GM19023 (cell line): ENCODE measurements at regions not wholly inside any gene's neighbourhood (a gene's known extent, or its start where the extent isn't known, plus 50 kb on each side); places are given as distances from the start of the nearest gene placed in this dataset.

Experiments used
- ATAC-seq: cut with Tn5 transposase; IDR thresholded peaks from one replicate; pipeline ENCODE4 v1.9.1; 2021; ENCODE audit warnings: mild to moderate bottlenecking, moderate library complexity; ENCODE audit not compliant: unreplicated experiment

DNA sequence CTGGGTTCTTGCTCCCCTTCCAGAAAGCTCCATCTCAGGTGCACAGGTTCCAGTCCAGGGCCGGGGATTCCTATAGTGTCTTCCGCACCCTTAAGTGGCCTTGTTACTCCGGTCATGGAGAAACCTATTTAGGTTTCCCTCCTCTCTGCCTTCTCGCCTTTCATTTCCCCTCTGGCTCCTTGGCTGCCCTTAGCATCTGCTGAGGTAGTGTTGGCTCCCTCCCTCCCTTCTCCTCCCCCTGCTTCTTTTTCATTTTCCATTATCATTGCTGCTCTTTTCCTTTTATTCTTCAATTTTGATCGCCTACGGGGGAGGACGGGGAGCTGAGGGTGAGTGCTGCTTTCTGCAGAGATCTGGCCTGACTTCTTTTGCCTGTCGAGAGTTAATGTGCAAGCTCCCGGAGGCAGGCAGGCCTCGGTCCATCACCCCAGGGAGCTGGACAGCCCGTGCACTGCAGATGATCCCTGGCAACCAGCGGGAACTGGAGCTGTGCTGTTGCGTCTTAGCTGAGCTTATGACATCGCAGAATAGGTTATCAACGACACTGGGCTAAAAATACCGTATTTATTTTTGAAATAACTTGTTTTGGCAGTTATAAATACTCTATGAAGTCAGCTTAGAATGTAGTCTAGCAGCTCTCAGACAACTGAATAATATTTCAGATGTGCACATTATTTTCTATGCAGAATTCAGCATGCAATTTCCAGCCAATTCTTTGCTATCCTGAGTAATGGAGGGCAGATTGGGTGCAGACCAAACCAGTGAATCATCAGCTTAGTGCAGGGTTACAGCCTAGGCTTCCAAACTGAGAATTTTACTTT lies 141.9 kb downstream of the SLC4A3 start:
- ATAC-seq = no peak

DNA sequence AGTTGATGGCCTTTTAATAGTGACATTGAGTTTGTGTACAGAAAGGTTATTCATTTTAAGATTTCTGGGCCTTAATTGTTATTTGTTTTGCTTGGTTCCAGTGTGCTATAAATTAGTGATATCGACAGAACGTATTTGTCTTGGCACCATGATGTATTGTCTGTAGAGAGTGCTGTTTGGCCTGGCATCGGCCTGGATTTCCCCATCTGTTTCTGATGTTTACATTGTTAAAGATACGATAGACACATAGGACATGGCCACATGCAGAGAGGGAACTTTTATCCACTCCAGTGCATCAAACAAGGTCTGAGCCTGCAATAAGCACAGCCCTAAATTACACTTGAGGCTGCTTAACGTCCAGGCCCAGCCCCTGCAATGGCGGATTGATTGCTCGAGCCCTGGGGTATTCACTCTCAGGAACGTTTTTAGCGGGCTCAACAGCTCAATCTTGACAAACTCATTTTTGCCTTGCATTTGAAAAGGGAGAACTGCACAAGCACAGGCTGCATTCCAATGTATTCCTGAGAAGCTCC lies 144.7 kb downstream of the SLC4A3 start:
- no peak for ATAC-seq

DNA sequence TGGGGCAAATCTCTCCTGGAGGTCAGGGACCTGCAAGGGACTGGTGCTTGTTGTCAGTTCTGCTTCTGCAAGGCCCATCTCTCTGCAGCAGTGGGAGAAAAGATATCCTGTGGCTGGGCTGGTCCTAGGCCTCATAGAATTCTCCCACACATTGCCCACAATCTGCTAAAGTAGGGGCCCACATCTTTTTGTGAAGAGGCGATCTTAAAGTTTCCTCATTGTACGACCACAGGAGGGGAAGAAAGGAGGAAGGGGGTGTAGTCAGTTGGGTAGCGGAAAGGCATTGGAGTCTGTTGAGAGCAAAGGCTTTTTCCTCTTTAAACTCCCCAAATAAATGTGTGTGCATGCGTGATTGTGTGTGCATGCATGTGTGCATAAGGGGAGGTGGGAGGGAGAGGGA lies 145.3 kb downstream of the SLC4A3 start:
- ATAC-seq = no peak

DNA sequence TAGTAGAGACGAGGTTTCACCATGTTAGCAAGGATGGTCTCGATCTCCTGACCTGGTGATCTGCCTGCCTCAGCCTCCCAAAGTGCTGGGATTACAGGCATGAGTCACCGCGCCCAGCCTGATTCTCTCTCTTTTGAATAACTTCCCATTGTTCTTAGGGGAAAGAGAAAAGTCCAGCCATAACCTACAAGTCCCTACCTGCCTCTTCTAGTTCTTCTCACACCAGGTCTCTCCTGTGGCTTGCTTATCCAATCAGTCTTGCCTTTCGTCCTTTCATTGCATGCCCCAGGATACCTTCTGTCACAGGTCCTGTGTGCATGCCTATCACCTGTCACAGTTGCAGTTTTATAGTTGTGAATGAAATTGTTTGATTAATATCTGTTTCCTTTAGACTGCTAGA lies 148.1 kb downstream of the SLC4A3 start:
- no peak for ATAC-seq

DNA sequence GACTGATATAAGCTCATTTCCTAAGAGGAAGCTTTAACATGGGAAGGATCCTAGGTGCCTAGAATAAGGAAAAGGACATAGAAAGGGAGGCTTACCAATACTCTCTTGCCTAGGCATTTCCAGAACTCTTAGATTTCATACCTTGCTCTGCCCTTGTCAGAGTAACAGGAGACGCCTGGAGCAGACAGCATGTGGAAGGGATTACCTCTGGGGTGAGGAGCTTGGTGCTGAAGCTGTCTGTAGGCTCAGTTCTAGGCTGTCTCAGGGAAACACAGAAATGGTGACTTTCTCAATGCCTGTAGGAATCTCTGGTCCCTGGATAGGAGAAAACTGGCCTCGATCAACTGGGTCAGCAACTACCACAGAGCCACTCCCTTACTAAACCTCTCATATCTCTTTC lies 150.0 kb downstream of the SLC4A3 start:
- no peak for ATAC-seq

DNA sequence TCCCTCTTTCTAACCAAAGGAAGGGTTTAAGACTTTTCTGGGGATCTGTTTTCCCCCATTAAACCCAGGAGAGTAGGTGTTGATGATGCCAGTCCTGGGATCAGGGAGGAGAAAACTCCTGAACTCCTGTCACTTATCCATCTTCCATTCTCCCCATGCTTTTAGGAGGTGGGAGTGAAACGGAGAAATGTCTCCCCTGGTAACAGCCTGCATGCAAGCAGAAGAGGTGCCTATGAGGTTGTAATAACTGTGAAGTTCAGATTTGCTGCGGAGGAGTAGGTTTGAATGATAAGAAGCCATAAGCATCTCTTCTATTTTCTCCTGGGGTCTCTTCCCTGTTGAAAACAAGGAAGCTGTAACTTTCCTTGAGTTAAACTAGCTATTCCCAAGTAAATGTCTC lies 150.8 kb downstream of the SLC4A3 start:
- ATAC-seq = no peak

DNA sequence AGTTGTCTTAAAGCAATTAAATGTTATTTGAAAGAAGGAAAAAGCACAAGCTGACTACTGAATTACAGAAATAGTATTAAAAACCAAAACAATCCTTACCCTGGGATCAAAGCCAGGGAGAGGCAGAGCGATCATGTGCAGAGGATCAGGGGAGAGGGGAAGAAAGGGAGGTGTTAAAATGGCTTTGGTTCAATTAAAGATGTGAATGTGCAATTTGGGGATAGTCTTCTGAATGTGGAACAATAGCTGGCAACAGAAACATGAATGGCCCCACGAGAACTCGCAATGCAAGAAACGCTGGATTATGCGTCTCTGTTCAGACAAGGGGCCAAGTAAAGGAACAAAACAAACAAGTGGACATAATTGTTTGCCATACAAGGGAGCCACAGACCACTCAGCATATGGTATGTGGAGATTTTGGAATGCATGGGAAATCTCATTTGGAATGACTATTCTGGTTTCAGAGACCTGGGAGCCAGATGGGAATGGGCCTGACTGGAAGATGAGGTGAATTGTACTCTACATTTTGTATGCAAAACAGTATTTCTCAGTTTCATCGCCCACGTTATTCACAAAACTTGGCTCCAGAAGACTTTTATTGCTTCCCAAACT lies 155.4 kb downstream of the SLC4A3 start:
- no peak for ATAC-seq

DNA sequence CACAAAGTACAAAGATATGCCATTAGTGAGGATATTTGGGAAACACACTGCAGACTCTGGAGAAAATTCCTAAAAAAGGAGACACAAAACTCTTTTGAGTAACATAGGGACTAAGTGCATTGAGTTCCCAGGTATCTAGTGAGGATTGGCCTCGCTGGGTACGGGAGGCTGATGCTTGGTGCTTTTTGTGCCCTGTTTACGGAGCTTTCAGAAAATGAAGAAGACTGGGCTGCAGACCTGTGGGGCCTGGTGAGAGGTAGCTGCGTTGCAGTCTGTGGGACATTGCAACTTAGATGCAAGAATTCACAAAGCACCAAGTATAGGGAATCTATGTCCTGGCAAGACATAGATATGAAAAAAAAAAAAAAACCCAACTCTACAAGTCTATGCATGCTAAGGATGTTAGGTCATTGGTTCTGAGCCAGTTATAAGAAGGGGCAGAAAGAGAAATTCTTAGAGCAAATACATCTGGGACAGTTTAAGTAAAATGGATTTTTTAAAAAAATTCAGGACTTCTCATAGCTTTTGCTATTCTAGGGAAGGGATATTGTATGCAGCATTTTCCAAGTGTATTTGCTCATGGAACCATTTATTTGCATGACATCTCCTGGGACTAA lies 156.0 kb downstream of the SLC4A3 start:
- ATAC-seq = no peak

DNA sequence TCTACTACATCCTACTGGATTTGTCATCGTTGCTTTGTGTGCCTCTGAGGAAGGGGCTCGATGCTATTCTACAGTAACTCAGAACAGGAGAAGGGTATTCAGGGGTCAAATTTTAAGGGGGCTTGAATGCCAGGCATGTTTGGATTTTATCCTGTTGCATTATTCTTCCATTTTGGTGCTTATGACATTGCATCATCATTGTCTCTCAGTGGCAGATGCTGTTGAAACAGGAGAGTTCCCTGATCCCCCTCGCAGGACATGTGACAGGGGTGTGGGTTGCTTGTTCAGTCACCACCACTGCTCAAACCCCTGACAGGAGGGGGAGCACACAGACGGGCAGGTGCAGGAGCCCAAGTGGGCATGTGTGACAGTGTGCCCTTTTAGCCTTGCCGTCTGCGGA lies 156.7 kb downstream of the SLC4A3 start:
- no peak for ATAC-seq

DNA sequence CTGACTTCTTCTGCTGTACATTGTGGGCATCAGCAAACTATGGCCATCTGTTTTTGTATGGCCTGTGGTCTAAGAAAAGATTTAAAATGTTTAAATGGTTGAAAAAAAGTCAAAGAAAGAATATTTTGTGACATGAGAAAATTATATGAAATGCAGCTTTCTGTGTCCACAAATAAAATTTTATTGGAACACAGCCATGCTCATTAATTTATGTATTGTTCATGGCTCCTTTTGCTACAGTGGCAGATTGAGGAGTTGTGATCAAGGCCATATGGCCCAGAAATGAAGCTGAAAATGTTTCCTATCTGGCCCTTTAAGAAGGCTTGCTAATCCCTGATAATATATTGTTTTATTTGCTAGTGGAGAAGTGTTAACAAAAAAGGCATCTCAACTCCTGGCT lies 162.0 kb downstream of the SLC4A3 start:
- ATAC-seq = no peak

DNA sequence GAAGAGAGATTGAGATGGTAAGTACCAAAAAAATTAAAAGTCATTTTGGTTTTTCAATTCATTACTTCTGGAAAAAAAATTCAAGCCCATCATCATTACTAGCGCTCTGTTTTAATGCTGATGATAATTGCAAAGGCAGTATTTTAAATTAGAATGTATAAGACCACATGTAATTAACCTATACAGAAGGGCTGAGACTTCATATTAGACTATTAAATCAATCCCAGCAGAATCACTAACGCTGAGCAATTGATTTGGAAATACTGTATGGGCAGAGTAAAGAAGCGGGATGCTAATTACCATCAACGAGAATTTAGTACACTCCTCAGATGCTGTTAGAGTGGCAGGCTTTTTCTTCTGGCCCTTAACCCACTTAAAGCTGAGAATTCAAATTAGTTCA lies 165.0 kb downstream of the SLC4A3 start:
- ATAC-seq = no peak

DNA sequence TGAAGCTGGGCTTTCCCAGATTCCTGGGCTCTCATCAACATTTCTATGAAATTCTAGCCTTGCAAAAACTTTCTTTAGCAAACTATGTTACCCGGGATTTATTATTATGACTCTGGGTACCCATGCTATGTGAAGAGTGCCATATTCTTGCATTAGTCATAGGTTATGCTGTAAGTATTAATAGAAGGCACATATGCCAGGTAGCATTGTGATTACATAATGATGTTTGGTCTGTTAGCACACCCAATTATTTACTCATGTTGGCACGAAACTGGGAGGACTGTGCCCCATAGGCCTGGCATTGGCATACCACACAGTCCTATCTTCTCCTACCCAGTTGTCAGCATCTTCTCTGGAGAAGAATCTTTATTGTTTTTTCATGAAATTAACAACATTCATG lies 171.0 kb downstream of the SLC4A3 start:
- no peak for ATAC-seq

DNA sequence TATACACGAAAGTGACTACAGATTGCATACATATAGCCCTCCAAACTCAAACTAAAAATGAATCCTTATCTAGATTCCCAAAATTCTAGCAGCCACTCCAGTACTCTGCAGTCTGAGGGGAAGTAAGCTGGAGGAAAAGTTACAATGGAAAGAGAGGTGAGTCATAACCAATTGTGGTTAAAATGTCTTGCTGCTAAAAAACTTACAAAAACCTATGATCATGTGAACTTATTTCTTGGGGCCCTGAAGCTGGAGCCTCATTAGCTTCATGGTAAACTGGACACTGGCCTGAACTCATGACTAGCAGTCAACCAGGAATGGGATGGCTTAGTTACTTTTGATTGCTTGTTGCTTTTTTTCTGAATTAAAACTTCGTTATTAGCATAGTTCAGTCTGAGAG lies 175.9 kb downstream of the SLC4A3 start:
- ATAC-seq = no peak

DNA sequence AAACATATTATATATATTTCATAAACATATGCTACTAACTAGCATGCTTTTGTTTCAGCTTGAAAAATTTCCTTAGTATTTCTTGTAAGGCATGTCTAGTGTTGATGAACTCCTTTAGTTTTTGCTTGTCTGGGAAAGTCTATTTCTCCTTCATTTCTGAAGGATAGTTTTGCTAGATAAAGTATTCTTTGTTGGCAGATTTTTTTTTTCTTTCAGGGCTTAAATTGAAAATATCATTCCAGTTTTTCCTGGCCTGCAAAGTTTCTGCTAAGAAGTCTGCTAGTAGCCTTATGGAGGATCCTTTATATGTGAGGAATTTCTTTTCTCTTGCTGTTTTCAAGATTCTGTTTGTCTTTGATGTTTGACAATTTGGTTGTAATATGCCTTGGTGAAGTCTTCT lies 183.5 kb downstream of the SLC4A3 start:
- no peak for ATAC-seq

DNA sequence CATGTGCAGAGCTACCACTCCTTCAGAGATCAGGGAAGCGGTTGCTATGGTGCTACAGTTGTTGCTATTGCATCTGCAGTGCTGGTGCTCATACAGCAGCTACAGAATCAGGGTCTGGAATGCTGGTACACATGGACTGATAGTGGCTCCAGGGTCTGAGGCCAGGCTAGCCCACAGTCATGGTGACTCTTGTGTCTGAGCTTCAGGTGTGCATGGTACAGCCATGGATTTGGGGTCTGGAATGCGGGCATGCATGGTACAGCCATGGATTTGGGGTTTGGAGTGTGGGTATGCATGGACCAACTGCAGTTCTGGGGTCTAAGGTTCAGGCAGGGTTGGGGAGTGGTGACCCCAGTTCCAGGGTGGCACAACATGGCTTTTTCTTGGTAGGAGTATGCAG lies 185.2 kb downstream of the SLC4A3 start:
- ATAC-seq = no peak

DNA sequence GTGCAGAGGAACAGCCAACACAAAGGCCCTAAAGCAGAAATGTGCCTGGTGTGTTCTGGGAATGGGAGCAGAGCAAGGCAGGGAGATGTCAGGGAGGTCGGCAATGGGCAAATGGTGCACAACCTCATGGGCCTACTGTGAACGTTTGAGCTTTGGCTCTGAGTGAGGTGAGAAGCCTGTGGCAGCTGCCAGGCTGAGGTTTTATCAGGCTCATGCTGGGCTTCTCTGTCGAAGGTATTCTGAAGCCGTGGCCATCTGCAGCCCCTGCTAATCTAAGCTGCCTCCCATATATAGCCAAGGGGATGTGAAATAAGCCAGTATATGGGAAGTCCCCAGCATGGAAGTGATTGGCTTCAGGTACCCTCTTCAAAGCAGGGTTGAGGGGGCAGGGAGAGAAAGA lies 193.3 kb downstream of the SLC4A3 start:
- ATAC-seq = no peak

DNA sequence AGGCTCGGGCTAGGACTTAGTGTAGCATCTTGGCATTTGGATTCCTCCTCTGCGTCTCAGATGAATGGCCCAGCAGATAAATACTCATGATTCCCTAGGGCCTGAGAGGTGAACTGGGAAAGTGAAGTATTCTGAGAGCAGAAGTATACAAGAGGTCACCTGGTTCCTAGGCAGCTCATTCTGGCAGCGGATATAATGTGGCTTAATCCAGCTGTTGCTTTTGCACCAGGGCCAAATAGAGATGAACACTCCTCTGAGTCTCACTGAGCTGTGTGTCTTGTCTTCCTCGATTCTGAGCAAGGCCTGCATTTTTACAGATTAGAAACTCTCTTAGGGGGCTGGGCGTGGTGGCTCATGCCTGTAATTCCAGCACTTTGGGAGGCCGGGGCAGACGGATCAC lies 196.1 kb downstream of the SLC4A3 start:
- no peak for ATAC-seq

DNA sequence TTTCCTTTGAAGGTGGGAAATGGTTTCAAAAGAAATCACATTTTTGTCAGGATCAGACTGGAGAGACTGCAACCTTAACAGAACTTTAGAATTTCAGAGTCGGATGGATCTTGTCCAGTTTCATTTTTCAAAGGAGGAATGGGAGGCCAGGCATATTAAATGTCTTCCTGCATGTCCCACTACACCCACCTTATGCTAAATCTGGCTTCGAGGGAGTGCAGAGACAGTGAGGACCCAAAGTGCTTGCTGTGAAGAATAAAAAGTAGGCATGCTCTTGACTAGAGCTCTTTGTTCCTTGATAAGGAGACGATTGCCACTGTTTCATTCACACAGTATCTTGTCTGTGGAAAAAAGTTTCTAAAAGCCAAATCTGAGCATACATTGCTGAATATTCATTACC lies 197.6 kb downstream of the SLC4A3 start:
- no peak for ATAC-seq

DNA sequence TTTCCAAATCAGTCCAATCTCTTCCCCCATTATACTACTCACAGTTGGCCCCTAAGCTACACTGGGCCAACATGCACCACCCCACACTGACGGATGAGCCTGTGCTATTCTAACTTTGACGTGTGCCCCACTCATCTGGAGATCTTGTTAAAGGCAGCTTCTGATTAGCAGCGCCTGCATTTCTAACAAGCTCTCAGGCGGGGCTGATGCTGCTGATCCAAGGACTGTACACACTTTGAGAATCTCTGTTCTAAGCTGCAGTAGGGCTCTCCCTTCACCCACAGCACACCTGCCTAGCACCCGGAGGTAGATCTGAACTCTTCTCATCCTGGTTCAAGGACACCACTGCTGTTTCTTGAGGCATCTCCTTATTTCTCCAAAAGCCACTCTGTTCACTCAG lies 200.7 kb downstream of the SLC4A3 start:
- ATAC-seq = no peak

DNA sequence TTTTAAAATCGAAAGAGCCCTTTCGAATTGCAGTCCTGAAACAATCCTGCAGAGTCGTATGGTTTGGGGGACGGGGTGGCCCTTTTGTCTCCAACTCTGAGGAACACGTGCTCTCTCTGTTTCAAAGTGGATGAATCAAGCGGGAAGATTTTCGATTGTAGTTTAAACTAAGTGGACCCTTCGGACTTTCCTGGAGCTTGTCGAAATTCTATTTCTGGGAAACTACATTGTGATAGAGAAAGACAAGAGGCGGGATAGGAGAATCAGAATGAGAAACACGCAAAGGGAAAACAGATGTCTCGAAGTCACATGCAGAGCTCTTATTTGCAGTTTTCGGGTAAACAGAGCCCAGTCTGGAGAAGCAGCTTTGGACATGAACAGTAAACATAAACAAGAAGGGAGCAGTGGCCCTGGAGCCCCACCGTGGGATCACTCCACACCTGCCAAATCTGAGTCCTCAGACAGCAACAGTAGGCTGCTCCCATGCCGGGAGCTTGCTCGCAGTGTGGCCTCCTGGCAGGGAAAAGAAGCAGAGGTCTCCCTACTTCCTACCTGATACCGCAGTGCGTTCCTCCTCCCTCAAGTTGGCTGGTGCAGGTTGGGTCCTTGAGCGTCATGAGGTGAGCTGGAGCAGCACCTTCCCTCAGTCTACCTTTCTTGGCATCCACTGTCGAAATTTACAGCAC lies 202.4 kb downstream of the SLC4A3 start:
- no peak for ATAC-seq

DNA sequence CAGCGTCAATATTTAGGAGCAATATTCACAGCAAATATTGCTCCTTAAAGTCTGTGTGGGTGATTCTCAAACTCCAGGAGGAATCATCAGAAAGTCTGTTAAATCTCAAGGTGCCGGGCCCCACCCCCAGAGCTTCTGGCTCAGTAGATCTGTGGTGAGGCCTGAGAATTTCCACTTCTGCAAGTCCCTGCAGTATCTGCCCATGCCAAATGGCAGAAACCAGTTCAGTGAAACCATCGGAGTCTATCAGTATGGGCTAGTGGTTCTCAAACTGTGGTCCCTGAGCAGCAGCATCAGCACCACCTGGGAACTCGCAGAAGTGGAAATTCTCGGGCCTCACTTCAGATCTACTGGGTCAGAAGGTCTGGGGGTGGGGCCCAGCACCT lies 202.9 kb downstream of the SLC4A3 start:
- no peak for ATAC-seq

DNA sequence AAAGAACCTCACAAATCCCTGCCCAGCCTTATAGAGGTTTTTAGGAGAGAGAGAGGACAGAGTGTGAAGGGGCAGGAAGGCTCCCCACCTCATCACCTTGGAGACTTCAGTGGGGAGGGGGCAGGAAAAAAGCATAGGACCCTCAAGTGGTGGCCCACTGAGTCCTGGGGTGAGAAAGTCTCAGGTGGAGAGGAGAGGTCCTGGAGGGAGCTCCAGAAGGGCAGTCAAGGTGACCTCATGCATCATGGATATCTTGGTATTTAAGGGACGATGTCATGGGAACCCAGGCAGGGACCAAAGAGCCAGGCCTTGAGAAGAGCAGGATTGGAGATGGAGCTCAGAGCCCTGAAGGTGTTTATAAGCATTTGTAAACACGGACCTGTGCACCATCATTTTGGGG lies 204.5 kb downstream of the SLC4A3 start:
- no peak for ATAC-seq
